Calu3 (cell line): ENCODE measurements at regions not wholly inside any gene's neighbourhood (a gene's known extent, or its start where the extent isn't known, plus 50 kb on each side); places are given as distances from the start of the nearest gene placed in this dataset.

ENCODE experiments used
- BruUV-seq: library from RNA; stranded (reverse); fragments of 400-500 nt; replicated peaks from 2 replicates; lab custom pipeline; 2021; lab: Mats Ljungman, UMichigan
- CTCF ChIA-PET: fragments of 300-600 bp; sonication (Branson Sonifier 250); formaldehyde crosslinking; loops from one replicate; lab custom pipeline; 2022; ENCODE audit warnings: antibody characterized with exemption; lab: Charles Lee
- DNase-seq: peaks from one replicate; pipeline ENCODE4 v3.0.0; 2022
- H3K27ac Mint-ChIP-seq: one replicate; pipeline ENCODE4 v1.8.0; 2022; ENCODE audit warnings: mixed read lengths; ENCODE audit not compliant: unreplicated experiment
- H3K27me3 Mint-ChIP-seq: one replicate; pipeline ENCODE4 v1.8.0; 2022; ENCODE audit warnings: mixed read lengths; ENCODE audit not compliant: unreplicated experiment
- H3K36me3 Mint-ChIP-seq: one replicate; pipeline ENCODE4 v1.8.0; 2022; ENCODE audit warnings: mild to moderate bottlenecking, moderate library complexity, mixed read lengths; ENCODE audit not compliant: insufficient read depth, unreplicated experiment
- H3K4me1 Mint-ChIP-seq: one replicate; pipeline ENCODE4 v1.8.0; 2022; ENCODE audit warnings: mild to moderate bottlenecking, low read depth, mixed read lengths; ENCODE audit not compliant: unreplicated experiment
- H3K4me3 Mint-ChIP-seq: one replicate; pipeline ENCODE4 v1.8.0; 2022; ENCODE audit warnings: mild to moderate bottlenecking, low read depth, moderate library complexity, mixed read lengths; ENCODE audit not compliant: unreplicated experiment
- H3K9me3 Mint-ChIP-seq: one replicate; pipeline ENCODE4 v1.8.0; 2022; ENCODE audit warnings: low read depth, mixed read lengths; ENCODE audit not compliant: unreplicated experiment
- CTCF ChIP-seq: fragments of 200-600 bp; IDR thresholded peaks from one replicate; pipeline ENCODE4 v1.8.0; 2022; ENCODE audit warnings: antibody characterized with exemption; ENCODE audit not compliant: unreplicated experiment
- intact Hi-C: fragments of 100-400 bp; cut with micrococcal nuclease; formaldehyde crosslinking; loops from one replicate; pipeline ENCODE4 v1.10.0; 2022; ENCODE audit not compliant: unreplicated experiment

DNA sequence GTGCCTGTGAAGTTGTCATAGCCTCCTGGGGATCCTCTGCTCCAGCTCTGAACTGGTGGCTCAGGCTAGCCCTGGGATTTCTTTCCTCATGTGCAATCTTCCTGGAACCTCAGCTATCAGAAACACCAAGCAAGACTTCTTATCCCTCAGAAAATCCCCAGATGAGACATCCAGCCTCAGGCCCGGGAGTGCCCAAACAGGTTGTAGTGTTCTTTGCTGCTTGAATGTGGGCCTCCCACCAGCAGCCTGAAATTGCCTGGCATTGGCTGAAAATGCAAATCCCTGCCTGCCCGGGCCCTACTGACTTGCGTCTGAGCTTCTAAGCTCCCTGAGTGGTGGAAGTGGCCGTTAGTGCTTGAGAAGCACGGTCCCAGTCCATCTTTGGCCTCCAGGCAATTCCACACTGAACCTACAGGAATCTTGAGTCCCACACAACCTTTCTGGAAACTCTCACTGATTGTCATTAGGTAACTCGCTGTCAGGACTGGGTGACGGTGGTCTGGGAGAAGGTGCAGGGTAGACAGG, 146.8 kb downstream of the ZBTB18 start:
- Mint-ChIP-seq H3K27ac (no peak overlapping the region), H3K27me3 (no peaks in the 10 kb centered on the region), H3K4me3 (no peak overlapping the region), H3K36me3 (no peaks in the 10 kb centered on the region), H3K9me3 (no peaks in the 10 kb centered on the region), H3K4me1 (peaks cover 13% of the 10 kb centered on the region)
- no peak for TF ChIP-seq CTCF
- intact Hi-C loops, result no loop called here
- CTCF ChIA-PET, result interaction anchor here (0.6 to 1.1 kb wide), 2 partner anchors 12 to 34 kb away, joined by 3 to 5 read pairs; no protein-coding TSS in a partner anchor
- no peak for DNase-seq
- BruUV-seq, result no TSS peak

DNA sequence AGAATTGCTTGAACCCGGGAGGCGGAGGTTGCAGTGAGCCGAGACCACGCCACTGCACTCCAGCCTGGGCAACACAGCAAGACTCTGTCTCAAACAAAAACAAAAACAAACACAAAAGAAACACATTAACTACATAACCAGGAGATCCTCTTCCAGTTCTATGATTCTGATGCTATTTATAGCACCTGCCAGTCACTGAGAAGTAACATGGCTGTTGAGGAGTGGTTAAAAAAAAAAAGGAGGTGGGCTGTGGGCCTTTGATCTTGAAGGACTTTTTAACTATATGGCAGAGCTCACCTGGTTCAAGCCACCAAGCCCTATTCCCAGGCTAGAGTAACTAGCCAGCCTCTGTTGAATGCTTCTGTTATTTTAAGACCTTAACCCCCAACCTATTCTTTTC, 148.8 kb downstream of the ZBTB18 start:
- H3K4me1 Mint-ChIP-seq, result no peaks in the 10 kb centered on the region
- intact Hi-C loops, result no loop called here
- TF ChIP-seq CTCF, result no peak
- H3K9me3 Mint-ChIP-seq, result no peaks in the 10 kb centered on the region
- DNase-seq, result no peak
- no peaks in the 10 kb centered on the region for H3K27me3 Mint-ChIP-seq
- no peak overlapping the region for H3K27ac Mint-ChIP-seq
- no peaks in the 10 kb centered on the region for H3K36me3 Mint-ChIP-seq
- H3K4me3 Mint-ChIP-seq, result no peak overlapping the region
- no TSS peak for BruUV-seq
- CTCF ChIA-PET, result no interaction called here

DNA sequence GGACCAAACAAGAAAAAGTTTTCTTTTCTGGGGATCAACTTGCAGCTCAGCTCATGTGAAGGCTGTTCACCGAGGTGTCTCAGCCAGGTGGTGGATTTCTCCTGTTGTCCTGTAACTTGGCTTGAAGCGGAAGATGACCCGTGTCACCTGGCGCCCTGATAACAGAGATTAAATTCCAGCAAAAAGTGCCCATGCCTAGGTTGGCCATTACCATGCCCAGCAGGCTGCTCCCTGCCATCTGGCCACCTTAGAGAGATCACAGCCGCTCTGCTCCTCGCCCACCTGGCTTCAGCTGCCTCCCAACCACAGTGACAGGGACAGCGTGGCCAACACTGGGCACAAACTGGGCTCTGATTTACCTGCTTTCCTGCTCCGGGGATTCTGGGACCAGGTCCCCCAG, 149.5 kb downstream of the ZBTB18 start:
- no peak overlapping the region for H3K27ac Mint-ChIP-seq
- H3K9me3 Mint-ChIP-seq, result no peaks in the 10 kb centered on the region
- no peak overlapping the region for H3K4me3 Mint-ChIP-seq
- no peak for TF ChIP-seq CTCF
- CTCF ChIA-PET, result interaction anchor here (0.6 kb wide), 1 partner anchor 116 kb away, joined by 3 read pairs; no protein-coding TSS in a partner anchor
- H3K27me3 Mint-ChIP-seq, result no peaks in the 10 kb centered on the region
- no peaks in the 10 kb centered on the region for H3K4me1 Mint-ChIP-seq
- intact Hi-C loops, result no loop called here
- no peak for DNase-seq
- no peaks in the 10 kb centered on the region for H3K36me3 Mint-ChIP-seq
- BruUV-seq, result no TSS peak

GRCh38 chr1:244201750-244202149, 150.7 kb downstream of the ZBTB18 start:
- Mint-ChIP-seq H3K27ac (no peak overlapping the region), H3K36me3 (no peaks in the 10 kb centered on the region), H3K27me3 (no peaks in the 10 kb centered on the region), H3K9me3 (no peaks in the 10 kb centered on the region), H3K4me3 (no peak overlapping the region), H3K4me1 (no peaks in the 10 kb centered on the region)
- DNase-seq, result no peak
- no TSS peak for BruUV-seq
- intact Hi-C loops, result no loop called here
- TF ChIP-seq CTCF, result no peak
- CTCF ChIA-PET, result no interaction called here
